DMS53 treated with DMSO at 0.1 percent for 48 hours (cell line): ENCODE measurements at regions not wholly inside any gene's neighbourhood (a gene's known extent, or its start where the extent isn't known, plus 50 kb on each side); places are given as distances from the start of the nearest gene placed in this dataset.

Experiments used
- DNase-seq: peaks from one replicate; lab custom pipeline; 2025; ENCODE audit not compliant: unreplicated experiment; lab: John Stamatoyannopoulos, UW

DNA sequence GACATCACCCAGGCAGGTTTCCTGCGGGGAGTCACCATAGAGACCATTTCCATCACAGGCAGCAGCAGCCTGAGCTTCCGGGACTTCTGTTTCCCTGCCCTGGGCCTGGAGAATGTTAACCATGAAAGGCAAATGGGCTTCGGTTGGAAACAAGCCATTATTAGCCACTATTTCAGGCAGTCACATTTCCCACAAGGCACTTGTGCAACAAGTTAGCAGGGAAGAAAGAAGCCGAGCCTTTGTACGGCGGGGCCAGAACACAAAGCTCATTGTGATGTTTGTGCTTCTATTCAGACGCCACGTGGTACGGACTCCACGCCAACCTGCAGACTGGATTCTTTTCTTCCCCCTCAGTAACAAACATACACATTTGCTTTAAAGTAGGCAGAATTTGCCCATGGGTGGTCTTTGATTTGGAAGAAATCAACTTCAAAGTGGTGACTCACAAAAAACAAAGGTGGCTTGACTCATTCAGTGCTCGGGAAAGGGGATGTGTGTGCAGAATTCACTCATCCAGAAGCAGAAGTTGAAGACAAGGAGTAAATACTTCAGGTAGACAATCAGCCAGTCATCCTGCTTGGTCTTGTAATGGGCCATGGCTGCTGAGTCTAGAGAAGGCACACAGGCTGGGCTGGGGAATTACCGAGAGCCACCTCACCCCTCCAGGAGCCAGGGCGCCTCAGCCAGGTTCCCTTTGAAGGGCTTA is 154.2 kb upstream of the PRMT8 start:
- no peak for DNase-seq

- no peak for DNase-seq
Observed at GRCh38 chr12:3337944-3338343, 153.1 kb upstream of the PRMT8 start.

- DNase-seq: no peak
Observed at GRCh38 chr12:3339221-3339620, 151.8 kb upstream of the PRMT8 start.

GRCh38 chr12:3341594-3341993 is 149.4 kb upstream of the PRMT8 start:
- DNase-seq: no peak

DNA sequence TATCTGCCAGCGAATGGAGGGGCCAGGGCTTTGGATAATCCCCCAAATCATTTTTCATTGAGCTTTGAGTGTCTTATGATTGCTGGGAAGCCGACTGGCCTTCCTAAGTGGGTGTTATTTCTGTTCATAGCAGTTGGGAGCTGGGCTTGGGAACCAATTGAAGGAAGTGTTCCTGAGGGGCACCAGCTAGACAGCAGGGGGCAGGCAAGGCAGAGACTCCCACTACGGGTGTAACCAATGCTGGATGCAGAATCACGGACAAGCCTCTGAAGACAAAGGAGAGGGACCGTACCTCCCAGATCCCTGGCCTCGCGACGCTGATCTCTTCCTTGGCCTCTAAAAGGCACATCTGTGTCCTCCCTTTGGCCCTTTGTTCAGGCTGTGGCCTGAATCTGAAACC is 149.0 kb upstream of the PRMT8 start:
- DNase-seq: no peak

DNA sequence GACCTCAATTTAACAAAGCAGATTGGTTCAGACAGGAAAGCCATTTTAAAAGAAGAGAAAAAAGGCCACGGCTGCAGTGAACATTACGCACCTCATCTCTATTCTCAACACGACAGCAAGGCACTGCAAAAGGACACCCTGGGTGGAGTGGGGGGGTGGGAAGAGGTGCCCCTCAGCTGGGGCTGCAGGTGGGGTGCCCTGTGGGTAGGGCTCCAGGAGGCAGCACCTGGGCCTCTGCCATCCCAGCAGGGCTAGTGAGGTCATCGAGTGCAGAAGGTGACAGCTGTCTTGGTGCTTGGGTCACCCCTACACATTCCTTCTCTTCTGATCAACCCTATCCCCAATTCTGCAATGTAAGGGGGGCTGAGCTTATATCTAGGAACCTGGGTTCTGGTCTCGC is 142.9 kb upstream of the PRMT8 start:
- no peak for DNase-seq

DNA sequence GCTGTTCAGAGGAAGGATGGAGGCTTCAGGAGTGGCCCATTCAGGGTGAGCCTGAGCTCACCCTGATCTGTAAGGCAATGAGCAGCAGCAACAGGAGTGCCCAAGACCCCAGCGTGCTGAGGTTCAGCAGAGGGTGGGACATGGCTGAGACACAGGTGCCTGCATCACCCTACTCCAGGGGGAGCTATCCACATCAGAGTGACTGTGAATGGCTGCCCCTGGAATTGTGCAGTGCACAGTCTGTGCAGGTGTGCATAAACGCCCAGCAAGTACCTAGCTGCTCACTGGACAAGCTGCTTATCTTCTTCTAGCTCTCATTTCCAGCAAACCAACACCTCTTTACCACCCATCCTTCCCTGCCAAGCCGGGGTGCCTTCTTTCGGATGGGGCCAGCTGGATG is 140.6 kb upstream of the PRMT8 start:
- peak; percentile 97 for DNase-seq

- no peak for DNase-seq
Observed at GRCh38 chr12:3351731-3352130, 139.3 kb upstream of the PRMT8 start.

DNA sequence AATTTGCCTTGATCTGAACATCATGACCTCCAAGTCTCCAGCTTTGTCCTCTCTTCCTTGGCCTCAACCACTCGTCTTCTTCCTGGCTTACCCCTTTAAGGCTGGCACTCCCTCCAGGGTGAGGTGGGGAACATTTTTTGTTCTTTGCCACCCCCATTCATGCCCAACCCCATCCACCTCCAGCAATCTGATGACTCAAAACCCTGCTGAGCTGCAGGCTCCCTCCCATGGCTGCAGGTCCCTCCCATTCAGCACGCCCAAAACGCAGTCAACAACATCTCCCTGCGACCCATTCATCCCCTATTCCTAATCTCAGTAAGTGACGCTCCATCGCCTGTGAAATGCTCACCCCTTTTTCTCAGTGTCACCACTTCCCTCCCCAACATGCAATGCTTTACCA is 138.8 kb upstream of the PRMT8 start:
- DNase-seq: no peak

- DNase-seq: no peak
Observed at GRCh38 chr12:3353621-3354020, 137.4 kb upstream of the PRMT8 start.

- no peak for DNase-seq
Observed at GRCh38 chr12:3354586-3354985, 136.4 kb upstream of the PRMT8 start.

- DNase-seq: no peak
Observed at GRCh38 chr12:3355378-3355900, 135.6 kb upstream of the PRMT8 start.

GRCh38 chr12:3357950-3358525 is 133.0 kb upstream of the PRMT8 start:
- no peak for DNase-seq

DNA sequence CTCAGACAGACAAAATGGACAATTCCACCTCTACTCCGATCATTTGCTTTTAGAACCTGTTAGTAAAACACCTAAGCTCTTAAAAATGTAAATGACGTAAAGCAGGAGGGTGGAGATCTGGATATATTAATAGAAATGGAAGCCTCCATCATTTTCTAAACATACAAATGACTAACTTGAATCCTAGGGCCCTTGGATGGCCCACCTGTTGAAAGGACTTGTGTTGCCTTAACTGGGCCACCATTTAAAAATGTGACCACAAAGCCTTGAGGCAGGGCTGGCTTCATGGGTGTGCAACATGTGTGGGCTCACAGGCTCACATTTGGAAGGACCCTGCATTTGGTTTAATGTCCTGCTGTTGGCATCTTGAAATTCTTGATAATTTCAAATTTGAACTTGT is 131.5 kb upstream of the PRMT8 start:
- no peak for DNase-seq

GRCh38 chr12:3361146-3361545 is 129.9 kb upstream of the PRMT8 start:
- DNase-seq: no peak

- peak; percentile 98 for DNase-seq
Observed at GRCh38 chr12:3362737-3363136, 128.3 kb upstream of the PRMT8 start.

- no peak for DNase-seq
Observed at GRCh38 chr12:3363608-3364007, 127.4 kb upstream of the PRMT8 start.

- DNase-seq: no peak
Observed at GRCh38 chr12:3364226-3364625, 126.8 kb upstream of the PRMT8 start.

- peak; percentile 93 for DNase-seq
Observed at GRCh38 chr12:3364661-3365462, 126.1 kb upstream of the PRMT8 start.

GRCh38 chr12:3365463-3366411 is 125.3 kb upstream of the PRMT8 start:
- peak; percentile 100 for DNase-seq
